Liver (tissue), 3 donors: ENCODE measurements at regions not wholly inside any gene's neighbourhood (a gene's known extent, or its start where the extent isn't known, plus 50 kb on each side); places are given as distances from the start of the nearest gene placed in this dataset.

Experiments
- GABPA ChIP-seq, 2 donors: IDR thresholded peaks in 1 of 2; conservative IDR thresholded peaks in 1 of 2; 2 replicates each; pipeline ENCODE4 v1.6.1; 2016; ENCODE audit warnings: antibody characterized with exemption in 2 of 2, mild to moderate bottlenecking in 1 of 2, moderate library complexity in 1 of 2
- HNF4A ChIP-seq, 2 donors: conservative IDR thresholded peaks; 2 replicates each; pipeline ENCODE4 v1.6.1; 2016; ENCODE audit warnings: antibody characterized with exemption in 2 of 2, mild to moderate bottlenecking in 2 of 2
- RAD21 ChIP-seq, 2 donors: IDR thresholded peaks; 2 replicates each; pipeline ENCODE4 v1.6.1; 2016; ENCODE audit warnings: antibody characterized with exemption in 2 of 2, mild to moderate bottlenecking in 2 of 2
- TAF1 ChIP-seq: conservative IDR thresholded peaks from 2 replicates; pipeline ENCODE4 v1.6.1; 2016; ENCODE audit warnings: antibody characterized with exemption, mild to moderate bottlenecking
- YY1 ChIP-seq: IDR thresholded peaks from 2 replicates; pipeline ENCODE4 v1.6.1; 2016; ENCODE audit warnings: antibody characterized with exemption, mild to moderate bottlenecking
- TF ChIP-seq, protein P1 (sequence below): fragments of 150-350 bp; IDR thresholded peaks from 2 replicates; pipeline ENCODE4 v1.5.1; 2017; ENCODE audit warnings: improper control_type of control experiment, low read depth, low read length; ENCODE audit not compliant: missing input control
- TF ChIP-seq, protein P2 (sequence below): IDR thresholded peaks from 2 replicates; pipeline ENCODE4 v1.6.1; 2016; ENCODE audit warnings: antibody characterized with exemption
- TF ChIP-seq, protein P3 (sequence below): IDR thresholded peaks from 2 replicates; pipeline ENCODE4 v1.6.1; 2016; ENCODE audit warnings: antibody characterized with exemption, mild to moderate bottlenecking
- TF ChIP-seq, protein P4 (sequence below): IDR thresholded peaks from 2 replicates; pipeline ENCODE4 v1.6.1; 2016; ENCODE audit warnings: antibody characterized with exemption
- donor health status: healthy.
- donor health status: healthy.

DNA sequence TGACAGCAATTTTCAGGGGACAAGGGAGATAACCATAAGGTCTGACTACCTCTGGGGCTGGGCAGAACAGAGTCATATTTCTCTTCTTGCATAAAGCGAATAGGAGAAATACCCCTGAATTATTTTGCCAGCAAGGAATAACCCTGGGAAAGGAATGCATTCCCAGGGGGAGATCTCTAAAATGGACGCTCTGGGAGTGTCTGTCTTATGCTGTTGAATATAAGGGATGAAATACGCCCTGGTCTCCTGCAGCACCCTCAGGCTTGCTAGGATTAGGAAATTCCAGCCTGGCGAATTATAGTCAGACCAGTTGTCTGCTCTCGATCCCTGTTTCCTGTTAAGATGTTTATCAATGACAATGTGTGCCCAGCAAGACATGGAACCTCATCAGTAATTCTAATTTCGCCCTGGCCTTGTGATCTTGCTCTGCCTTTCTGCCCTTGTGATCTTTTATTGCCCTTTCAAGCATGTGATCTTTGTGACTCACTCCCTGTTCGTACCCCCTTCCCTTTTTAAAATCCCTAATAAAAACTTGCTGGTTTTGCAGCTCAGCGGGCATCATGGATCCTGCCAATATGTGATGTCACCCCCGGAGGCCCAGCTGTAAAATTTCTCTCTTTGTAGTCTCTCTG lies 221.6 kb upstream of the HS3ST5 start:
- TF ChIP-seq, protein P1, sequence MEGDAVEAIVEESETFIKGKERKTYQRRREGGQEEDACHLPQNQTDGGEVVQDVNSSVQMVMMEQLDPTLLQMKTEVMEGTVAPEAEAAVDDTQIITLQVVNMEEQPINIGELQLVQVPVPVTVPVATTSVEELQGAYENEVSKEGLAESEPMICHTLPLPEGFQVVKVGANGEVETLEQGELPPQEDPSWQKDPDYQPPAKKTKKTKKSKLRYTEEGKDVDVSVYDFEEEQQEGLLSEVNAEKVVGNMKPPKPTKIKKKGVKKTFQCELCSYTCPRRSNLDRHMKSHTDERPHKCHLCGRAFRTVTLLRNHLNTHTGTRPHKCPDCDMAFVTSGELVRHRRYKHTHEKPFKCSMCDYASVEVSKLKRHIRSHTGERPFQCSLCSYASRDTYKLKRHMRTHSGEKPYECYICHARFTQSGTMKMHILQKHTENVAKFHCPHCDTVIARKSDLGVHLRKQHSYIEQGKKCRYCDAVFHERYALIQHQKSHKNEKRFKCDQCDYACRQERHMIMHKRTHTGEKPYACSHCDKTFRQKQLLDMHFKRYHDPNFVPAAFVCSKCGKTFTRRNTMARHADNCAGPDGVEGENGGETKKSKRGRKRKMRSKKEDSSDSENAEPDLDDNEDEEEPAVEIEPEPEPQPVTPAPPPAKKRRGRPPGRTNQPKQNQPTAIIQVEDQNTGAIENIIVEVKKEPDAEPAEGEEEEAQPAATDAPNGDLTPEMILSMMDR, result no peak
- TF ChIP-seq YY1 (no peak), HNF4A (conservative IDR thresholded peaks at IDR 0.05) (no peak), TAF1 (no peak), GABPA (IDR thresholded peaks at IDR 0.05 in 1 of 2, conservative IDR thresholded peaks at IDR 0.05 in 1 of 2) (no peak), RAD21 (IDR thresholded peaks at IDR 0.05) (no peak)
- TF ChIP-seq, protein P2, sequence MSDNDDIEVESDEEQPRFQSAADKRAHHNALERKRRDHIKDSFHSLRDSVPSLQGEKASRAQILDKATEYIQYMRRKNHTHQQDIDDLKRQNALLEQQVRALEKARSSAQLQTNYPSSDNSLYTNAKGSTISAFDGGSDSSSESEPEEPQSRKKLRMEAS, result no peak
- TF ChIP-seq, protein P3, sequence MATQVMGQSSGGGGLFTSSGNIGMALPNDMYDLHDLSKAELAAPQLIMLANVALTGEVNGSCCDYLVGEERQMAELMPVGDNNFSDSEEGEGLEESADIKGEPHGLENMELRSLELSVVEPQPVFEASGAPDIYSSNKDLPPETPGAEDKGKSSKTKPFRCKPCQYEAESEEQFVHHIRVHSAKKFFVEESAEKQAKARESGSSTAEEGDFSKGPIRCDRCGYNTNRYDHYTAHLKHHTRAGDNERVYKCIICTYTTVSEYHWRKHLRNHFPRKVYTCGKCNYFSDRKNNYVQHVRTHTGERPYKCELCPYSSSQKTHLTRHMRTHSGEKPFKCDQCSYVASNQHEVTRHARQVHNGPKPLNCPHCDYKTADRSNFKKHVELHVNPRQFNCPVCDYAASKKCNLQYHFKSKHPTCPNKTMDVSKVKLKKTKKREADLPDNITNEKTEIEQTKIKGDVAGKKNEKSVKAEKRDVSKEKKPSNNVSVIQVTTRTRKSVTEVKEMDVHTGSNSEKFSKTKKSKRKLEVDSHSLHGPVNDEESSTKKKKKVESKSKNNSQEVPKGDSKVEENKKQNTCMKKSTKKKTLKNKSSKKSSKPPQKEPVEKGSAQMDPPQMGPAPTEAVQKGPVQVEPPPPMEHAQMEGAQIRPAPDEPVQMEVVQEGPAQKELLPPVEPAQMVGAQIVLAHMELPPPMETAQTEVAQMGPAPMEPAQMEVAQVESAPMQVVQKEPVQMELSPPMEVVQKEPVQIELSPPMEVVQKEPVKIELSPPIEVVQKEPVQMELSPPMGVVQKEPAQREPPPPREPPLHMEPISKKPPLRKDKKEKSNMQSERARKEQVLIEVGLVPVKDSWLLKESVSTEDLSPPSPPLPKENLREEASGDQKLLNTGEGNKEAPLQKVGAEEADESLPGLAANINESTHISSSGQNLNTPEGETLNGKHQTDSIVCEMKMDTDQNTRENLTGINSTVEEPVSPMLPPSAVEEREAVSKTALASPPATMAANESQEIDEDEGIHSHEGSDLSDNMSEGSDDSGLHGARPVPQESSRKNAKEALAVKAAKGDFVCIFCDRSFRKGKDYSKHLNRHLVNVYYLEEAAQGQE, result no peak
- TF ChIP-seq, protein P4, sequence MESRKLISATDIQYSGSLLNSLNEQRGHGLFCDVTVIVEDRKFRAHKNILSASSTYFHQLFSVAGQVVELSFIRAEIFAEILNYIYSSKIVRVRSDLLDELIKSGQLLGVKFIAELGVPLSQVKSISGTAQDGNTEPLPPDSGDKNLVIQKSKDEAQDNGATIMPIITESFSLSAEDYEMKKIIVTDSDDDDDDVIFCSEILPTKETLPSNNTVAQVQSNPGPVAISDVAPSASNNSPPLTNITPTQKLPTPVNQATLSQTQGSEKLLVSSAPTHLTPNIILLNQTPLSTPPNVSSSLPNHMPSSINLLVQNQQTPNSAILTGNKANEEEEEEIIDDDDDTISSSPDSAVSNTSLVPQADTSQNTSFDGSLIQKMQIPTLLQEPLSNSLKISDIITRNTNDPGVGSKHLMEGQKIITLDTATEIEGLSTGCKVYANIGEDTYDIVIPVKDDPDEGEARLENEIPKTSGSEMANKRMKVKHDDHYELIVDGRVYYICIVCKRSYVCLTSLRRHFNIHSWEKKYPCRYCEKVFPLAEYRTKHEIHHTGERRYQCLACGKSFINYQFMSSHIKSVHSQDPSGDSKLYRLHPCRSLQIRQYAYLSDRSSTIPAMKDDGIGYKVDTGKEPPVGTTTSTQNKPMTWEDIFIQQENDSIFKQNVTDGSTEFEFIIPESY, result no peak
